ENCODE measurements at regions not wholly inside any gene's neighbourhood (a gene's known extent, or its start where the extent isn't known, plus 50 kb on each side); places are given as distances from the start of the nearest gene placed in this dataset.

DNA sequence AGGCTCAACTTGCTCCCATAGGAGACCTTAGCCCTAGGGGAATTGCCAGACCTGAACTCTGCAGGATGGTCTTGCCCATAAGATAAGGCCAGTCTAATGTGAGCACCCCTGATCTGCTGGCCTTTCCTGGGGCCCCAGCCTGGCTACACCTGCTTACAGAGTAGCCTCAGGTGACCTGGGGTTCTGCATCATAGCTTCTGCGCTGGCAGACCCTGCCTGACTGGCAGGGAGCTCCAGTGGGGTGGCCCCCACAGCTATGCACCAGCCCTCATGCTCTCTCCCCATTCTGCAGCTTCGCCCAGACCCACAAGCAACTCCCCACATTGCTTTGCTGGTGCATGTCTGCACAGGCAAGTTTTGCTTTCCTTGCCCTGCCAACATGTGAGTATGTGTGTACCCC is 371.3 kb upstream of the CLEC14A start:
- TF ChIP-seq EZH2 (IDR thresholded peaks at IDR 0.05; ENCODE audit: low read depth) (no peak), CTCF (conservative IDR thresholded peaks at IDR 0.05) (no peak)
